ENCODE measurements at regions not wholly inside any gene's neighbourhood (a gene's known extent, or its start where the extent isn't known, plus 50 kb on each side); places are given as distances from the start of the nearest gene placed in this dataset.

DNA sequence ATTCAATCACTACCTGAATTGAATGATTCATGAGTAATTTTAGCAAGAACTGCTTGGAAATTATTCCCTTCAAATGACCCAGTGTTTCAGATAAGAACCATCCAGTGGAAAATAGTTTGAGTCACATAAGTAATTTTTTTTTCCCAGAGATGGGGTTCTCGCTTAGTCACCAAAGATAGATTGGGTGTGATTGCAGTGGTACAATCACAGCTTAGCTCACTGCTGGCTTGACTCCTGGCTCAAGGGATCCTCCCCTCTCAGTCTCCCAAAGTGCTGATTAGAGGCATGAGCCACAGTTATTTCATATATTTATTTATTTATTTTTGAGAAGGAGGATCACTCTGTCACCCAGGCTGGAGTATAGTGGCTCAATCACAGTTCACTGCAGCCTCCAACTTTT lies 574.5 kb upstream of the ARRDC3 start:
- DNase-seq (ENCODE audit: insufficient read length, low spot score, missing footprints) = no peak
- no peaks in the 10 kb centered on the region for H3K36me3 ChIP-seq (ENCODE audit: insufficient read depth, low read length)
- no peak for TF ChIP-seq CTCF (IDR thresholded peaks at IDR 0.05; ENCODE audit: extremely low read depth, low read depth, low read length)

GRCh38 chr5:91956738-91957137 lies 573.6 kb upstream of the ARRDC3 start:
- no peak overlapping the region for H3K4me2 ChIP-seq (ENCODE audit: insufficient read depth, low read length)
- no peak for TF ChIP-seq CTCF (IDR thresholded peaks at IDR 0.05; ENCODE audit: extremely low read depth, low read depth, low read length)
- H4K20me1 ChIP-seq (ENCODE audit: insufficient read depth, low read length) = no peaks in the 10 kb centered on the region
- H3K4me1 ChIP-seq (ENCODE audit: insufficient read depth, low read length) = no peaks in the 10 kb centered on the region
- no peaks in the 10 kb centered on the region for H3K79me2 ChIP-seq (ENCODE audit: insufficient read depth, low read length)
- no peaks in the 10 kb centered on the region for H3K27me3 ChIP-seq (ENCODE audit: insufficient read depth, low read length)
- H2AFZ ChIP-seq (ENCODE audit: low read length) = no peak overlapping the region
- H3K27ac ChIP-seq (ENCODE audit: low read depth, low read length) = no peak overlapping the region
- H3K9me3 ChIP-seq (ENCODE audit: low read depth, low read length) = no peaks in the 10 kb centered on the region
- no peak for DNase-seq (ENCODE audit: insufficient read length, low spot score, missing footprints)
- no peak overlapping the region for H3K4me3 ChIP-seq (ENCODE audit: insufficient read depth, low read length)
- H3K36me3 ChIP-seq (ENCODE audit: insufficient read depth, low read length) = no peaks in the 10 kb centered on the region

More for the DNA sequence above, 574.5 kb upstream of the ARRDC3 start:
- Histone ChIP-seq H4K20me1 (ENCODE audit: insufficient read depth, low read length) (no peaks in the 10 kb centered on the region), H3K4me2 (ENCODE audit: insufficient read depth, low read length) (no peak overlapping the region), H3K4me1 (ENCODE audit: insufficient read depth, low read length) (no peaks in the 10 kb centered on the region), H3K9me3 (ENCODE audit: low read depth, low read length) (no peaks in the 10 kb centered on the region), H2AFZ (ENCODE audit: low read length) (no peak overlapping the region), H3K4me3 (ENCODE audit: insufficient read depth, low read length) (no peak overlapping the region), H3K27me3 (ENCODE audit: insufficient read depth, low read length) (no peaks in the 10 kb centered on the region), H3K27ac (ENCODE audit: low read depth, low read length) (no peak overlapping the region), H3K79me2 (ENCODE audit: insufficient read depth, low read length) (no peaks in the 10 kb centered on the region)

DNA sequence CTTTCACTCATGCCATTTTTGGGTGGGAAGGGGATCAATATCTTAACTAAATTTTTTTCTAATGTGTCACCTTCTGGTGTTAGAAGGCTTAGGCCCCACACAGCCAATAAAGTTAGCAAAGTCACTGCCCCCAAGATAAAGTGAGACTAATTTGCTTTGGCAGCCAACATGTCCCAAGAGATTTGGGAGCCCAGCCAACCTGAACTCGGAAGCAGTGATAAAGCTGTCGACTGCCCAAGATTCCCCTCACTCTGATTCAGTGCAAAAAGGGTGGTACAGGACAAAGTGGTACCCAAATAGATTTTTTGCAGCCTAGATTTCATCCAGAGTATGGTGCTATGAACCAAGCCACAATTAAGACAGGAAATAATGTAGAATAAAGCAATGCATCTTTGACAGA lies 572.5 kb upstream of the ARRDC3 start:
- H3K36me3 ChIP-seq (ENCODE audit: insufficient read depth, low read length) = no peaks in the 10 kb centered on the region
- DNase-seq (ENCODE audit: insufficient read length, low spot score, missing footprints) = no peak
- H4K20me1 ChIP-seq (ENCODE audit: insufficient read depth, low read length) = no peaks in the 10 kb centered on the region
- H3K79me2 ChIP-seq (ENCODE audit: insufficient read depth, low read length) = no peaks in the 10 kb centered on the region
- H3K4me2 ChIP-seq (ENCODE audit: insufficient read depth, low read length) = no peak overlapping the region
- no peak for TF ChIP-seq CTCF (IDR thresholded peaks at IDR 0.05; ENCODE audit: extremely low read depth, low read depth, low read length)
- H3K27me3 ChIP-seq (ENCODE audit: insufficient read depth, low read length) = no peaks in the 10 kb centered on the region
- H3K27ac ChIP-seq (ENCODE audit: low read depth, low read length) = no peak overlapping the region
- no peaks in the 10 kb centered on the region for H3K4me1 ChIP-seq (ENCODE audit: insufficient read depth, low read length)
- H3K9me3 ChIP-seq (ENCODE audit: low read depth, low read length) = no peaks in the 10 kb centered on the region
- H3K4me3 ChIP-seq (ENCODE audit: insufficient read depth, low read length) = no peak overlapping the region
- no peak overlapping the region for H2AFZ ChIP-seq (ENCODE audit: low read length)

DNA sequence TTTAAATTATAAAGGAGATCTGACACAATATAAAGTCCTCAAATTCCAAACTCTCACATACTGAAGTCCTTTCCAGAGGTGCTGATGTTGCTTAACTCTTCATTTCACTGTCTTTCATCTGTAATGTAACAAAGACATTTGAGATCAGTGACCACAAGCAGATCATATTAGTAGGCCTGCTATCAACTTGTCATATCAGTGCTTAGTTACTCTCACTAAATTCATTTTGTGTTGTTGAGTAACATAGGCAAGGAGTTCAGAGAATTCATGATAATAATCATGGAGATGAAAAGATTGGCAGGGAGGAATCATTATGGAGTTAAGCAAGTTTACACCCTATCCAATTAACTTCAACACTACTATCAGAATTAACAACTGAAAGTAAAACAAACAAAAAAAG lies 571.0 kb upstream of the ARRDC3 start:
- H3K27me3 ChIP-seq (ENCODE audit: insufficient read depth, low read length) = no peaks in the 10 kb centered on the region
- no peak overlapping the region for H3K27ac ChIP-seq (ENCODE audit: low read depth, low read length)
- no peak for DNase-seq (ENCODE audit: insufficient read length, low spot score, missing footprints)
- no peaks in the 10 kb centered on the region for H3K9me3 ChIP-seq (ENCODE audit: low read depth, low read length)
- no peaks in the 10 kb centered on the region for H3K79me2 ChIP-seq (ENCODE audit: insufficient read depth, low read length)
- no peak for TF ChIP-seq CTCF (IDR thresholded peaks at IDR 0.05; ENCODE audit: extremely low read depth, low read depth, low read length)
- no peak overlapping the region for H3K4me3 ChIP-seq (ENCODE audit: insufficient read depth, low read length)
- H2AFZ ChIP-seq (ENCODE audit: low read length) = no peak overlapping the region
- no peaks in the 10 kb centered on the region for H3K4me1 ChIP-seq (ENCODE audit: insufficient read depth, low read length)
- no peaks in the 10 kb centered on the region for H4K20me1 ChIP-seq (ENCODE audit: insufficient read depth, low read length)
- no peak overlapping the region for H3K4me2 ChIP-seq (ENCODE audit: insufficient read depth, low read length)
- no peaks in the 10 kb centered on the region for H3K36me3 ChIP-seq (ENCODE audit: insufficient read depth, low read length)
